GM21526 (cell line): ENCODE measurements at regions not wholly inside any gene's neighbourhood (a gene's known extent, or its start where the extent isn't known, plus 50 kb on each side); places are given as distances from the start of the nearest gene placed in this dataset.
"Not testable (repeated sequence)": the region's sequence is repeated elsewhere in the genome, so short reads cannot be mapped to it uniquely, and the experiment has no call there.

ENCODE experiments used
- ATAC-seq: cut with Tn5 transposase; IDR thresholded peaks from one replicate; pipeline ENCODE4 v1.9.1; 2021; ENCODE audit warnings: moderate library complexity; ENCODE audit not compliant: unreplicated experiment, low FRiP score

GRCh38 chr3:190995156-190995555, 132.7 kb upstream of the GMNC start:
- no peak for ATAC-seq

GRCh38 chr3:190990898-190991297, 128.4 kb upstream of the GMNC start:
- ATAC-seq: no peak

GRCh38 chr3:190989218-190989617, 126.7 kb upstream of the GMNC start:
- ATAC-seq: no peak

GRCh38 chr3:190988102-190988501, 125.6 kb upstream of the GMNC start:
- ATAC-seq: no peak

DNA sequence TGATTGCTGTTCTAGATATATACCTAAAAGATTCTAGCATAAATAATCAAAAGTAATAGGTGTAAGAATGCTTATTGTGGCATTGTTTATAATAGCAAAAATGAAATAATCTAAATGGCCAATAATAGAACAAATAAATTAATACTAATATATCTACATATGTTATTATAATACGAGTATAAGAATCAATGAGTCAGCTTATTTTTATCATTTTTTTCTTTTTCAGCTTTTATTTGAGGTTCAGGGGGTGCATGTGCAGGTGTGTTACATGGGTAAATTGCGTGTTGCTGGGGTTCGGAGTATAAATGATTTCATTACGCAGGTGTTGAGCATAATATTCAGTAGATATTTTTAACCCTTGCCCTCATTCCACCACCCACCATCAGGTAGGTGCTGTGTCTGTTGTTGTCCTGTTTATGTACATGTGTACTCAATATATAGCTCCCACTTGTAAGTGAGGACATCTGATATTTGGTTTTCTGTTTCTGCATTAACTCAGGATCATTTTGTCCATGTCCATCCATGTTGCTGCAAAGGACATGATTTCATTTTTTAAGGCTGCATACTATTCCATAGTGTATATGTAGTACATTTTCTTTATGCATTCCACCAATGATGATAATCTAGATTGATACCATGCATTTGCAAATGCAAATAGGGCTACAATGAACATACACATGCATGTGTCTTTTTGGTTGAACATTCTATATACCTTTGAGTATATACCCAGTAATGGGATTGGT, 122.2 kb upstream of the GMNC start:
- no peak for ATAC-seq

DNA sequence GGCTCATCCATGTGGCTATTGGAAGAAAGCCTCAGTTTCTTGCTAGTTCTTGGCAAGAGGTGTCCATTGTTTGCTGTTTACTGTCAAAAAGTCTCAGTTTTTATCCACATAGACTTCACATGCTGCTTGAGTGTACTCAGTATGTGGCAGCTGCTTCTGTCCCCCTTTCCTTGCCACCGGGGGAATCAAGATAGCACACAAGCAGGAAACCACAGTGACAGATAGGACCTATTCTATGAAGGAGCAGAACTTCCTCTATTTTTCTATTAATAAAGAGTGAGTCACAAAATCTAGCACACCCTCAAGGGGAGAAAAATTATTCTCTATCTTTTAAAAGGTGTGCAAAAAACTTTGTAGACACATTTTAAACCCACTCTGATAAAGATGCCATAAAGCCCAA, 121.4 kb upstream of the GMNC start:
- no peak for ATAC-seq

GRCh38 chr3:190973771-190974170, 111.3 kb upstream of the GMNC start:
- no peak for ATAC-seq

DNA sequence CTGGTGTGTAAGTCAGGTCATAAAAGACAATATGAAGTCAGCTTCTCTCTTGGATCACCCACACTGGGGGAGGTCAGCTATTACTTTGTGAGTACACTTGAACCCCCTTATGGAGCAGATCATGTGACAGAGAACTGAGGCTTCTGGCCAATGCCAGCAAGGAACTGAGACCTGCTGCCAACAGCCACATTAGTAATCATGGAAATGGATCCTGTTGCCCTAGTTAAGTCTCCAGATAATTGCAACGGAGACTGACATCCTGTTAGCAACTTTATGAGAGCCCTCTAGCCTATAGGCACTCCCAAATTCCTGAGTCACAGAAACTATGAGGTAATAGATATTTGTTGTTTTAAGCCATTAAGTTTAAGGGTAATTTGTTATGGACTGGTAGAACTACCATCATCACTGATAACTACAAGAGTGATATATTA, 110.4 kb upstream of the GMNC start:
- no peak for ATAC-seq

- no peak for ATAC-seq
Measured at GRCh38 chr3:190972196-190972595, 109.7 kb upstream of the GMNC start.

GRCh38 chr3:190970560-190970959, 108.1 kb upstream of the GMNC start:
- no peak for ATAC-seq

DNA sequence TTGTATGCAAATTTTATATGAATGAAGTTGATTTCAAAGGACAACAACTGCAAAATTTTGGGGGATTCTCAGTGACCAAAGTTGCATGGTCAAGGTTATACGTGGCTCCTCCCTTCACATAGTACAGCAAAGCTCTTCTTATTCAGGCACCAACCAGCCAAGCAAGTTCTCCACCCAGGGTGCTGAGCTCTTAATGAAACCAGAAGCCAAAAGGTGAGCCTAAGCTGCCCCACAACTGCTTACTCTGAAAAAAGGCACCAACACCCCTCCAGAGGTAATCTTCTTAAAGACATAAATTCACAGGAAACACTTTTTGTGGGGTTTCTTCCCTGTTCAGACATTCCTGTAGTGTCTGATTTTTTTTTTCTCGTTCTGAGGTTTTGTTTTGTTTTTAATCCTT, 106.1 kb upstream of the GMNC start:
- no peak for ATAC-seq

- ATAC-seq: not testable (repeated sequence)
Measured at GRCh38 chr3:190964931-190965330, 102.4 kb upstream of the GMNC start.

DNA sequence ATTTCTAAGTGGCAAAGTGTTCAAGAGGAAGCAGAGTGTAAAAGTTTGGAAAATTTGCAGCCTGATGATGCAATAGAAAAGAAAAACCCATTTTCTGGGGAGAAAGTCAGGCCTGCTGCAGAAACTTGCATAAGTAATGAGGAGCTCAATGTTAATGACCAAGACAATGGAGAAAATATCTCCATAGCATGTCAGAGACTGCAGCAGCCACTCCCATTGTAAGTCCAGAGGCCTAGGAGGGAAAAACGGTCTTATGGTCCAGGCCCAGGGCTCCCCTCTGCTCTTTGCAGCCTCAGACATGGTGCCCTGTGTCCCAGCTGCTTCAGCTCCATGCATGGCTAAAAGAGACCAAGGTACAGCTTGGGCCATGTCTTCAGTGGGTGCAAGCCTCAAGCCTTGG, 96.6 kb upstream of the GMNC start:
- ATAC-seq: no peak

- ATAC-seq: no peak
Measured at GRCh38 chr3:190941694-190942260, 79.3 kb upstream of the GMNC start.

- not testable (repeated sequence) for ATAC-seq
Measured at GRCh38 chr3:190934616-190935015, 72.1 kb upstream of the GMNC start.

- no peak for ATAC-seq
Measured at GRCh38 chr3:190926619-190927018, 64.1 kb upstream of the GMNC start.

DNA sequence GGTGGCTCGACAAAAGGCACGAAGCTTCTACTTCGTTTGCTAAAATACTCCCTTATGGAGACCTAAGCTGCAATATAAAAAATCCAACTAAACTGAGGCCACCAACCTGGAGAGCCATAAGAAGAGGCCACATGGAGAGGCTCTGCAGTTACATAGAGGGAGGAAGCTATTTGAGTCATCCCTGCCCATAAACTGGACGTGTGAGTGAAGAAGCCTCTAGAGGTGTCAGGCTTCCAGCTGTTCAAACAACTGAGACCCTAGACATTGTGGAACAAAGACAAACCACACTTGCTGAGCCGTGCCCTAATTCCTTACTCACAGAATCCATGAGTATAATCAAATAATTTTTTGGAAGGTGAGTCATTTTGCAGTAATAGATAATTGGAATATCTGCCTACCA, 50.2 kb upstream of the GMNC start:
- ATAC-seq: no peak
